HG03045 (cell line): ENCODE measurements at regions not wholly inside any gene's neighbourhood (a gene's known extent, or its start where the extent isn't known, plus 50 kb on each side); places are given as distances from the start of the nearest gene placed in this dataset.
A peak's percentile ranks its signal among the peaks of the same experiment; 100 is the strongest.
"Not testable (repeated sequence)": the region's sequence is repeated elsewhere in the genome, so short reads cannot be mapped to it uniquely, and the experiment has no call there.

Source experiments
- ATAC-seq: cut with Tn5 transposase; IDR thresholded peaks from one replicate; pipeline ENCODE4 v1.9.1; 2021; ENCODE audit warnings: mild to moderate bottlenecking, moderate library complexity; ENCODE audit not compliant: unreplicated experiment

DNA sequence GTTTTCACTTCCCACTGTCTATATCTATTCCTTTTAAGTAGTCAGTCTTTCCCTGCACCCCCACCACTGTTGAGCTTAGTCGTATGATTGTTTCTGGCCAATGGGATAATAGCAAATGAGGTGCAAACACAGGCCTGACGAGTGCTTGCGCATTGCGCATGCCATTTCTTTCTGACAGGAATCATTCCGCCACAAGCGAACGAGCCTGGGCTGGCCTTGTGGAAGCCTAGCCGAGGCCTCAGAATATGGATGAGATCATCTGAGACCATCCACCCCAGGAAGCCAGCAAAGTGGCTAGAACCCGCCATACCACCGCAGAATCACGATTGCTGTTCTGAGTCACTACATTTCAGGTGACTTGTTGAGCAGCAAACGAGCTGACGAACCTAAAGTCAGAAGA lies 52.2 kb upstream of the PRL start:
- ATAC-seq: no peak

DNA sequence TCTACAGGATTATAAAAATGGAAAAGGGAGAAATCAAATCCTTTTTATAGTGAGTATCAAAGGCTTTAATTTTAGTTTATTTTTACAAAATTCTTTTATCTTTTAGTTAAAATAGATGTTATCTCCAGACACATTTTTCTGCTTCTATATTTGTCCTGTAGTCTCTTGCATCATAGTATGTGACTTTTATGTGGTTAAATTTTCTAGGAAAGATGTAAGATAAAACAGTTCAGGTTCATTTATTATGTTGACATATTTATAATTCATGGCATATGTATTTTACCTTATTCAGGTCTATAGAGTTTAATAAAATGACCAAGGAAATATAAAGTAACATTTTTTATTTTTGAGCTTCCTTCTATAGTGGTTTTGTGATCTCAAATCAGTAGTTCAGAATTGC lies 52.7 kb upstream of the PRL start:
- ATAC-seq: no peak

DNA sequence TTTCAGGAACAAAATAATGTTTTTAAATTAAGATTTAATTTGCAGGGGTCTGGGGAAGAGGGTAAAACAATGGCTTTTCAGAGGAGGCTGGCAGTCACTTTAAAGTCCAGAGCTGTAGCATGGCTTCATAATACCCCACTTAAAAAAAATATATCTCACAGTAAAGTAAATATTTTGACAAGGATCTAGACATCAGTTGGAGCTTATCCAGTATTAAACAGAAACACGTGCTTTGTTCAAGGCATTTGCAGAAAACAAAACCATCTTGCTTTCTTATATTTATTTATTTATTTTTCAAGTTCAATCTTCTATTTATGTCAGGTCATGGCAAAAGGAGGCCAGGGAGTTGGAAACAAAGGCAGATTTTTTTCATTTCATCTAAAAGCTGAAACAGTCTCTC lies 53.3 kb upstream of the PRL start:
- no peak for ATAC-seq

DNA sequence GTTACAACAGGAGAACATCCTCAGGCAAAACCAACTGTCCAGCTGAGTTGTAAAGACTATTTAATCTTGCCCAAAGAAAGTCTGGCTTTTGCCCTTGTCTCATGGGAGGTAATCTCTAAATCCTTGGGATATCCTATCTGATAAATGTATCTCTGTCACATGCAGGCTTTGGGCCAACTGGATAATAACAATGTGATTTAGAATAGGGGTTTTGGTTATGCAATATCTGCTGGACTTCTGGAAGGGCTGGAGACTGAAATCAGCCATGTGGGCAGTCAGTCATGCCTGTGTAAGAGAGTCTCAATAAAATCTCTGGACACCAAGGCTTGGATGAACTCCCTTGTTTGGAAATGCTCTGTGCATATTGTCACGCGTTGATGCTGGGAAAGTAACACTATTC lies 56.3 kb upstream of the PRL start:
- no peak for ATAC-seq

DNA sequence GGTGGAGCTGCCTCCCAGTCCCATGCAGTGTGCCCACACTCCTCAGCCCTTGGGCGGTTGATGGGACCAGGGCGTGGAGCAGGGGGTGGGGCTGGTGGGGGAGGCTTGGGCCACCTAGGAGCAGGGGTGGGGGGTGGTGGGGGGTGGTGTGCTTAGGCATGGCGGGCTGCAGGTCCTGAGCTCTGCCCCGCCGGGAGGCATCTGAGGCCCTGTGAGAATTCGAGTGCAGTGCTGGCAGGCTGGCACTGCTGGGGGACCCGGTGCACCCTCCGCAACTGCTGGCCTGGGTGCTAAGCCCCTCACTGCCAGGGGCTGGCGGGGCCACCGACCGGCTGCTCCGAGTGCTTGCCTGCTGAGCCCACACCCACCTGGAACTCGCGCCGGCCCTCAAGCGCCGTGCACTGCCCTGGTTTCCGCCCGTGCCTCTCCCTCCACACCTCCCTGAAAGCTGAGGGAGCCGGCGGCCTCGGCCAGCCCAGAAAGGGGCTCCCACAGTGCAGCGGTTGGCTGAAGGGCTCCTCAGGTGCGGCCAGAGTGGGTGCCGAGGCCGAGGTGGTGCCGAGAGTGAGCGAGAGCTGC lies 59.6 kb upstream of the PRL start:
- no peak for ATAC-seq

DNA sequence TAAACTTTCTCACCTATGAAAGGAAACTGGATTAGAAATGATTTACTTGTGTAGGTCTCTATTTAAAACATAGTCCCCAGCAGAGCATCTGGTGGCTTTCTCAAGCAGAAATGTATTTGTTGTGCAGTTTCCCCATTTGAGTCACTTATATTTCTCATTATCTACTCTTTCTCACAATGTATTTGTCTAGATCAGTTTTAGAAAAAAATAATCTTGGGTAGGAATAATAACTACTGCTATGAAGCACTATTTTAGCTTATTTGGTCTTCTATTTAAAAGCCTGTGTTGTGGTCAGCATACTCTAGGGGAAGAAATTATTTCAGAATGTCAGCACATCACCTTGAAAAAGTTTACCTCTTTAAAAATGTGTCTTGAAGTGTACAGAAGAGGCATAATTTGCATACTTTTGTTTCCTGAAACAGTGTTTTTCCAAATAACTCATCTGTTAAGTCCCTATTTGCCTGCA lies 60.9 kb upstream of the PRL start:
- no peak for ATAC-seq

DNA sequence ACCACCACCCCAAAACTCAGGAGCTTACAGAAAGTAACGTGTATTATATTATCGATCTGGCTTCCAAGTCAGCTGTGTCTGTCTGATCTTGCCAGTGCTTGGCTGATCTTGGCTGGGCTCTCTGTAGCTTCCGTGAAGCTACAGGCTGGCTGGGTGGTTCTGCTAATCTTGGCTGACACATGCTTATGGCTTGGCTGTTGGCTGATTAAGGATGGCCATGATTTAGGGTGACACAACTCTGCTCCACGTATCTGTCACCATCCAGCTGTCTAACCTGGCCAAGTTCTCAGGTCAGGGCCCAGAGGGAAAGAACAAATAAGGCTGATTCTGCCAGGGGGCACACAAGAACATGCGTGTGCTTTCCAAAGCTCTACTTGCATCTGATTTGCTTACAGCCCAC lies 64.7 kb upstream of the PRL start:
- no peak for ATAC-seq

DNA sequence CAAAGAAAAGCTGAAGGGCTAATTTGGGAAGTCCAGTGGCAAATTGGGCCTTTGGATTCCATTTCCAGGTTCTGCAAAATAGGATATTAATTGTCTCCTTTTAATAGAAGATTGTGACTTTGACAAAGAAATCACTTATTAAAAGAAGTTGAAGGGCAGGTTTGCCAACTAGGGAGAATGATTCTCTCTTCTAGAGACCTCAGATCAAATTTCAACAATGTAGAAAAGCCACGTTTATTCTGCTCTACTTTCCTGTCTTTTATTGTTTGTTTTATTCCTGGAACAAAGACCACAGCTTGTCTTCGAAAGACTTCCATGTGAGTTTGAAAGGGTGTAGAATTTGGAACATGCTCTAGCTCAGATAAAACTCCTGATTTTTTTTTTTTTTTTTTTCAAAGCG lies 65.5 kb upstream of the PRL start:
- no peak for ATAC-seq

DNA sequence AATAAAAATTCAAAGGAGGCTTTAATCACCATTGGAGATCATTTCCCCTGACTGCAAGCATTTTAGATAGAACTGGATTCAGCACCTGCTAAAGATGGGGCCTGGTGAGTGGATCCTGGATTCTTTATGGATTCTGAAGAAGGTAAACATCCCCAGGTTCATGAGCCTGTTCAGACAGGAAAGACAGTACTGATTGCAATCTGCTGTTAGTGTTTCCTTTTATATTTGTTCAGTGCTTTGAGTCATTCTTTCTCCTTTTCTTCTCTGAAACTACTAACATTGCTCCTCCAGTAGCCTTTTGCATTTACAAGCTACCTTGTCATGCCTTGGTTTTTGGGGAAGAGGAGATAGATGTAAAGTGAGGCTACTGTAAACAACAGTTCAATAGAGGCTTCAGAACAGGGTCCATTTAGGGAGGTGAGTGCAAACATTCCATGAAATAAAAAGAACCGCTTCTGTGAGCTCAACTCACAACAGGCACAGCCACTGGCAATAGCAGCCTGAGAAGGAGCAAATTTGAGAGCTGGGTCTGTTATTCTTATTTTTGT lies 66.4 kb upstream of the PRL start:
- ATAC-seq: no peak

DNA sequence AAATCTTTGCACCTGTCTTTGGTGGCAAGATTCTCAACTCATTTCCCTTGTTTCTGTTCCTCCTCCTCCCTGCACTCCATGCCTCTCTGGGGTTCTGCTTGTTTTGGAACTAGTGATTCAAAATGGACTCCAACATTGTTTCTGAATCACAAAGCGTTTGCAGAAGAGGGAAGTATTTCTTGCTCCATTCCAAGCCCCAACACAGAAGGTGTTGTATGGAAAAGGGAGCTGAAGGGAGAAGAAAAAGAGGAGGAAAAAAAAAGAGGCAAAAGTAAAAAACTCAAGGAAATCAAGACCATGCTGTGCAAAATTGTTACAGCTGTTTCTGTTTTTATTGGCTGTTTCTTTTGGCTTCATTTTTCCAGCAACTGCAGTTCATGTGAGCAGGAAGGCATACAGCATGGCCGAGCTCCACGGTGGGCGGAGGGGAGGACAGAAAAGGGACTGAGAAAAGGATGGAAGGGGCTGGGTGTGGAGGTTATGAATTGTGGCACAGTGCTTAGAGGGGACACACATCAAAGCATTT lies 66.9 kb upstream of the PRL start:
- no peak for ATAC-seq

DNA sequence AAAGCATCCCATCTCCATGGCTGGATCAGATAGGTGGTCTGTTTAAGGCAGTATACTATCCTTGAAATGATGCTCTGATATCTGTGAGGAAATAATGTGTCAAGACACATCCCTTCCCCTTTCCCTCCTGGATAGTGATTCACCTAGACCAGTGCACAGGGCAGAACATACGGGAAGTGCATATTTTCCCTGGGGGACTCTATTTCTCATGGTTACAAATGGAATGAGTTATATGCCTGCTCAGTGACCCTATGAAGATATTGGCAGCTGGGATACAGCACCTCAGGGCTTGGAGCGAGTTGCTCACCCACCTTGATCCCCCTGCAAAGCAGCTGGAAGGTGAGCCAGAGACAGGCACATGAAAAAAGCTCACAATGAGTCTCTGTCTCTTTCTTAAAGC lies 67.5 kb upstream of the PRL start:
- ATAC-seq: no peak

DNA sequence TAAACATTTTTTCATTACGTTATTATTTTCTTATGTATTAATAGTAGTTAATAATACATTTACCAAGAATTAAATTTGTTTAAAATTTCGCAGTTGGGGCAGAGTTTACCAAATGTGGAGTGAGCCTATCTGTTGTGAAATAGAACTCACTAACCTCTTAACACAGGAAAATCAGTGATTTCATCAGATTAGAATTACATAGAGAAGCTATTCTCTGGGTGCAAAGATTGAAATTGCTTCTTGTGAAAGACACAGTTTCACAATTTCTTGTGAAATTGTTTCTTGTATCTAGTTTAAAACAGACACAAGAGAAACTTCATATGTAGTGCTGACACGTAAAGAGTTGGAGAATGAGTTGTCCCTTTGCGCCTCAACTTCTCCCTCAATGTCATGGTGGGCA lies 69.4 kb upstream of the PRL start:
- no peak for ATAC-seq

DNA sequence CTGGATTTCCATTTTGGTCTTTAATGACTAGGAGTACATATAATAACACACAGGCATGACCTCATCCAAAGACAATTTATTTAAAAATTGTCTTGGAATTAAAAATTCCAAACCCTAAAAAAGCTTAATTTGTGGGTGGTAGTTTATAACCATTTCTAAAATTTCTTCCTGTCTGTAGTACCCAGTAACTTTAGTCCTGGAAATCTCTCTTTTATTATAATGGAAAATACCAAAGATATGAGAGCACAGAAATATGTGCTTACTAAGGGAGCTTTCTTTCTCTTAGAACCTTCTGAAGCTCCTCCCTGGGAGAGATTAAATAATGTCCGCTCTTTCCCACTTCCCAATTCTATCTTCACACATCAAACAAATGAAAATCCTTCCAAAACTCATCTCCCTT lies 70.5 kb upstream of the PRL start:
- no peak for ATAC-seq

DNA sequence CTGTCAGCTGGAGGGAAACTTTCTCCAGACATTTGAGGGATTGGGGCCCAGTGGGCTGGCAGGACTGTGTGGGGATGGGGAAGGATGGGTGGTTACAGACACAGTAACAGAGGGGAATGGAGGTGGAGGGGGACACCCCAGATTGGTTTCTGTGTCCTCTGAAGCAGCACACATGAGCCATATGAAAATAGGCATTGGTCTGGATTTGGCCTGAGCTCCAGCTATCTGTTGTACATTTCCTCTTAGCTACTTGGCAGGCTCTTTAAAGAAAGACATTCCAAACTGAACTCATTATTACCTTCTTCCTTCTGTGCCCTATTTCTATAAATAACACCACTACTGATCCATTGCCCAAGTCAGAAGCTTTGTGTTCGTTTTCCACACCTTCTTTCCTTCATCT lies 72.0 kb upstream of the PRL start:
- ATAC-seq: no peak

DNA sequence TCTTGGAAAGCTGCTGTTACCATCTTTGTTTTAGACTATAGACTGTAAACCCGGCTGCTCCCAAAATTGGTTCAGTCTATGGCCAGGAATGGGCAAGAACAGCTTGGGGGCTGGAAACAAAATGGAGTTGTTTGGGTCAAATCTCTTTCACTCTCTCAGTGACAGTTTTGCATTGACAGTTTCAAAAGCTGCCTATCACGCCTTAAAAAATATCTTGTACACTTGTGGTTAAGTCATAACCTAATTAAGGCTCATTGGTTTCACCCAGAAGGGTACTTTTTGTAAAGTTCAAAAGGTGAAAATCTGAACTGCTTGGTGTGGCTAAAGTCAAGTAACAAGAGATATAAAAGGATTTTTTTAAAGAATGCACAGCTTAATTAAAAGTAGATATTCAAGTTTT lies 76.1 kb upstream of the PRL start:
- ATAC-seq: peak; percentile 67

DNA sequence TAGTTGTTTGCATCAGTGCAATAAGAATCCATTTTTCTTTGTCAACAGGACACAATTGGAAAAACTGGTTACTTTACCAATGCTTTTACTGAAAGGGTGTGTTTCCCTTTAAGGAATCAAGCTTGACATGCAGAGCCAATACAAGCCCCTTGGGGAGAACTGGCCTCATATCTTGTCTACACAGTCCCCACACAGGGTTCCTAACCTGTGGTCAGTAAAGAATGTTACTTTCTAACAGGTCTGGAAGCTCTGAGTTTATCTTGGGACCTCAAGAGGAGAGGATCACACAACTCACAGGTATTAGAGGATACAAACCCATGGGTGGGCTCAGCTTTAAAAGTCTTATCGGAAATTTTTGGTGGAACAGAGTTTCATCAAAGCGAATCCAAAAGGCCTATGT lies 78.1 kb upstream of the PRL start:
- ATAC-seq: not testable (repeated sequence)

DNA sequence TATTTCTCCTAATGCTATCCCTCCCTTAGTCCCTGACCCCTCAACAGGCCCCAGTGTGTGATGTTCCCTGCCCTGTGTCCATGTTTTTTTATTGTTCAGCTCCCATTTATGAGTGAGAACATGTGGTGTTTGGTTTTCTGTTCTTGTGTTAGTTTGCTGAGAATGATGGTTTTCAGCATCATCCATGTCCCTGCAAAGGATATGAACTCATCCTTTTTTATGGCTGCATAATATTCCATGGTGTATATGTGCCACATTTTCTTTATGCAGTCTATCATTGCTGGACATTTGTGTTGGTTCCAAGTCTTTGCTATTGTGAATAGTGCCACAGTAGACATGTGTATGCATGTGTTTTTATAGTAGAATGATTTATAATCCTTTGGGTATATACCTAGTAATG lies 79.5 kb upstream of the PRL start:
- ATAC-seq: not testable (repeated sequence)

DNA sequence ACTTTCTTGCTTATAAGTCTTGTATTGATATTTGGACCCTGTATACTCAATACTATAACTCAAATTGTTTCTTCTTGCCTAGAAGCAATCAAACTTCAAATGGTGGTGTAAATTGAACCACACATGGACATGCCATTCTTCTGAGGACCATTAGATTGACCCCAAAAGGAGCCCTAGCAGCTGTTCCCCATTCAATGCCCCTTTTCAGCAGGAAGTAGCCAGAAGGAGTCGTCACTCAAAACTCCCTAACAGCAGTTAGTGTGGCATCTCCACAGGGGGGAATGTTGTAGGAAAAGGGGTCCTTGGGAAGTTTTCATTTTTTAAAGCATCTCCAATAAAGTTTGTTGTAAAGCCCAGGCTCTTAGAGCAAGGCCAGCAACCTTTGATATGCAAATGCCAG lies 81.7 kb upstream of the PRL start:
- ATAC-seq: not testable (repeated sequence)

DNA sequence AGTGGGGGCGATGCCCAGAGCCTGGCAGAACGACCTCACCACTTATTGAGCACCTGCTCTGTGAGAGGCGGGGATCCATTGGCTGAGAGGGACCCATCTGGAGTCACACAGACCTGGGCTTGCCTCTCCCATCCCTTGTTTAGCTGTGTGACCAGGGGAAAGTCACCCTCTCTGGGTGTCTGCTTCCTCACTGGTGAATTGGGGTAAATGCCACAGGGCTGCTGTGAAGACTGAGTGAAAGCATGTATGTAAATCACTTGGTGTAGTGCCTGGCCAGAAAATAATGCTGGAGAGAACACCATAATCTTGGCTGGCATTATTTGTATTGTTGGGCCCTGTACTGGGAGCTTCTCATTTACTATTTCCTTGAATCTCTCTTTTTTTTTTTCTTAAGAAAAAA lies 83.4 kb upstream of the PRL start:
- ATAC-seq: no peak

DNA sequence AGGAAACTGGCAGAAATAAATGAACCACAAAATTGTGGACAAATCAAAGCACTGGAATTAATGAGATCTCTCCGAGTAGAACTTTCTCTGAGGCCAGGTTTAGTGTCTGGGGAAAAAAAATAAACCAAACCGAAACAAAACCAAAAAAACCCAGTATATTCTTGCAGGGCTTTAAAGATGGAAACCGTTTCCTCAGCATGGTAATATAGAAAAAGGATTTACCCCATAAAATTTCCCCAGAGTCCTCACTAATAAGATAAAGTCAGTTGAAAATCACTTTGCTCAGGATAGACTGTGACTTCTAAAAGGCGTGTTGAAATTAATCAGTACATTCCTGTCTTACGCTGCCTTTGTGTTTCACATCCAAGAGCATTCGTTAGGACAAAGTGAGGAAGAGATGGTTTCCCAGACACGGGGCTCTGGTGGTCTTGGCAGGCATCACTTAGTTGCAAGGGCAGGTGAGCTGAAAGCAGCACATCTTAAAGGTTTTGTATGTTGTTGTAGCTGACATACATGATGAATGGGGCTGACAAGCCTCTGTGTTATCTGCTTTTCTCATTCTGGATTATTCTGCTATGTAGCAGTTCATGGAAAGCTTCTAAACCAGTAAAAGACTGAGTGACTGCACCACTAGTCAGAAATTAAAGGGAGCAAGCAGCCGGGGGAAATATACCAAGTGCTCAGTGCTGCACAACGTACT lies 85.2 kb upstream of the PRL start:
- no peak for ATAC-seq

DNA sequence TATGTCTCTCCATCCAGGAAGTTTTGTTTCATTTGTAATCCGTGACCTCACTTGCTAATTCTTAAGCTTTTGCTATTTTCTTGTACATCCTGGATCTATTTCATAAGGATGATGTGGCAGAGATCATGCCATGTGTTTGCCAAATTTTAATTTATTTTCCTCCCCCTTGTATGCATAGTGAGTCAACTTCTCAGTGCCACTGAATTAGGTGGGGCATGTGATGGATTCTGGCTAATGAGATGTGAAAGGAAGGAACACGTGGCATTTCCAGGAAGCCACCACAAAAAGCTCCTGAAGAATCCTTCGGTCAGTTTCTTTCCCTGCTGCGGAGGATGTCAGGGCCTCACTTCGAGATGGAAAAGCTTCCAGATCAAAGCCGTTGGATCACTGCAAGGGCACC lies 86.2 kb upstream of the PRL start:
- no peak for ATAC-seq

DNA sequence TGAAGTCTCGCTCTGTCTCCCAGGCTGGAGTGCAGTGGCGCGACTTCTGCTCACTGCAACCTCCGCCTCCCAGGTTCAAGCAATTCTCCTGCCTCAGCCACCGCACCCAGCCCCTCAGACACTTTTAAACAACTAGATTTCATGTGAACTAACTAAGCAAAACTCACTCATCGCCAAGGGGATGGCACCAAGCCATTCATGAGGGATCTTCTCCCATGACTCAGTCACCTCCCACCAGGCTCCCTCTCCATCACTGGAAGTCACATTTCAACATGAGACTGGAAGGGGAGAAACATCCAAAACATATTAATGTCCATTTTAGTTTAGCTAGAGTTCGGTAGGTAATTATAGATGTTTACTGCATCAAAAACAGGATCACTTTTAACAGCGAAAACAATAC lies 95.9 kb upstream of the PRL start:
- ATAC-seq: no peak

DNA sequence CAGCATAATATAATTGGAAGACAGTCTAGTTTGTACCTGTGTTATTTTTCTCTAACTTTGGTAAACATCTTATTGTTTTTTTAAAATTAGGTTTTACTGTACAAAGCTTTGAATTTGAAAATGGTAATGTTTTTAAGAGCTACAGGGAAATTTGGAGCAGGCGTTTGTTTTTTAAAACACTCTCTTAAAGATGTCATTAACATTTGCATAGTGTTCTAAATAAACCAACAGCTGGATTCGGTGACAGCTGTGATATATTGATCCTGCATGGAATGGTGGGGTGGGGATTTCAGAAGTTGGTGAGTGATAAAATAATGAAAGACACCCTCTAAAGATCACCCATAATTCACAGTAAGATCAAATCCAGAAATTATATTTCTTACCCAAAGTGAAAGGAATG lies 97.9 kb upstream of the PRL start:
- ATAC-seq: no peak
